SH-SY5Y (cell line): ENCODE measurements at regions not wholly inside any gene's neighbourhood (a gene's known extent, or its start where the extent isn't known, plus 50 kb on each side); places are given as distances from the start of the nearest gene placed in this dataset.

ENCODE experiments used
- GATA2 ChIP-seq: IDR thresholded peaks from 2 replicates; pipeline ENCODE4 v1.6.1; 2011; ENCODE audit warnings: mild to moderate bottlenecking, low read depth, low read length
- GATA3 ChIP-seq: IDR thresholded peaks from 2 replicates; pipeline ENCODE4 v1.6.1; 2011; ENCODE audit warnings: low read depth, mild to moderate bottlenecking, low read length, moderate library complexity

- no peak for TF ChIP-seq GATA2
- TF ChIP-seq GATA3 = no peak
Observed at GRCh38 chr5:103424453-103425205, 138.0 kb downstream of the NUDT12 start.

GRCh38 chr5:103424026-103424425, 138.6 kb downstream of the NUDT12 start:
- no peak for TF ChIP-seq GATA3

- TF ChIP-seq GATA2 (no peak), GATA3 (no peak)
Observed at GRCh38 chr5:103422756-103423155, 139.8 kb downstream of the NUDT12 start.

- TF ChIP-seq GATA3 (no peak), GATA2 (no peak)
Observed at GRCh38 chr5:103414604-103415003, 148.0 kb downstream of the NUDT12 start.

GRCh38 chr5:103411711-103412110, 150.9 kb downstream of the NUDT12 start:
- no peak for TF ChIP-seq GATA3
- no peak for TF ChIP-seq GATA2

GRCh38 chr5:103410172-103410571, 151.6 kb downstream of the MACIR start:
- TF ChIP-seq GATA2 (no peak), GATA3 (no peak)

- TF ChIP-seq GATA2 (no peak), GATA3 (no peak)
Observed at GRCh38 chr5:103409013-103409670, 150.6 kb downstream of the MACIR start.

- no peak for TF ChIP-seq GATA3
- peak; percentile 28; the same call in 1 of the 2 replicates for TF ChIP-seq GATA2
Observed at GRCh38 chr5:103408408-103408807, 149.8 kb downstream of the MACIR start.

- TF ChIP-seq GATA3 (no peak), GATA2 (no peak)
Observed at GRCh38 chr5:103407402-103407801, 148.8 kb downstream of the MACIR start.

- TF ChIP-seq GATA3 (no peak), GATA2 (no peak)
Observed at GRCh38 chr5:103404483-103404882, 145.9 kb downstream of the MACIR start.

GRCh38 chr5:103402851-103403250, 144.3 kb downstream of the MACIR start:
- TF ChIP-seq GATA2 = no peak
- no peak for TF ChIP-seq GATA3

GRCh38 chr5:103397739-103398581, 139.4 kb downstream of the MACIR start:
- TF ChIP-seq GATA3 (no peak), GATA2 (no peak)

- TF ChIP-seq GATA2 (no peak), GATA3 (no peak)
Observed at GRCh38 chr5:103394676-103395075, 136.1 kb downstream of the MACIR start.

GRCh38 chr5:103393101-103393754, 134.7 kb downstream of the MACIR start:
- TF ChIP-seq GATA2 = no peak
- no peak for TF ChIP-seq GATA3
